HG02938 (cell line): ENCODE measurements at regions not wholly inside any gene's neighbourhood (a gene's known extent, or its start where the extent isn't known, plus 50 kb on each side); places are given as distances from the start of the nearest gene placed in this dataset.
"Not testable (repeated sequence)": the region's sequence is repeated elsewhere in the genome, so short reads cannot be mapped to it uniquely, and the experiment has no call there.

Source experiments
- ATAC-seq: cut with Tn5 transposase; IDR thresholded peaks from one replicate; pipeline ENCODE4 v1.9.1; 2021; ENCODE audit warnings: mild to moderate bottlenecking, moderate library complexity; ENCODE audit not compliant: unreplicated experiment

DNA sequence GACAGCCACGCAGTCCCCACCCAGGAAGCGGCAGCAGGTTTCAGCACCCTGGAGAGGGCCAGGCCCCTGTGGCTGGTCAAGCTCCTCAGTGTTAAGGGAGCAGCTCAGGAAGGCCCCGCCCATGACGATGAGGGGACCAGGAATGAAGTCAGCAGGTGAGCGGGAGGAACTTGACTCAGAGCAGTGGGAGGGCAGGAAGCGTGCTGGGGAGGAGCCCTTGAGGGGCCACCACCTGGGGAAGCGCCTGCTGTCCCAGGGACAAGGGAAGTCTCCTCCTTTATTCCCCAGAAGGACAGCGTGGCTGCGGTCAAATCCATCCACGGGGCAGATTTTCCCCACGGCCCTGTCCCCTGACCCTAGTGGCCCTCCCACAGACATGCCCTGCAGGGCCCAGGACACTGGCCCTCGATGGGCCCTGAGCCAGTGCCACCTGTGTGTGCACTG lies 357.6 kb downstream of the ADGRD1 start:
- not testable (repeated sequence) for ATAC-seq

DNA sequence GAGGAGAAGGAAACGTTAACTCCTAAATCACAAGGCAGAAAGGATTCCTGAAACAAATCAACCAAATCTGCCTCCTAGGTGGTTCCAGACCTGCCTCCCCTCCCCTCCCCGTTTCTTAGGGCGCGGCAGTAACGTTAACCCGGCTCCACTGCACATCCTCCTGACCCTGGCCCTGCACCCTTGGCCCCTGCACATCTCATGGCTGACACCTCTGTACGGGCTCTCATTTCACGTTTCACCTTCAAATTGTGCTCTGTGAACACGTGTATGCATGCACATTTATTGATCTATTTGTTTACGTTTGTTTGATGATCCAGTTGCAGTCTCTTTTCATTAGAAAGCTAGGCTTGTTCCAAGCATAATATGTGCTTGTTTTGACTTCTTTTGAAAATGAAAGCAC lies 358.1 kb downstream of the ADGRD1 start:
- ATAC-seq = no peak

DNA sequence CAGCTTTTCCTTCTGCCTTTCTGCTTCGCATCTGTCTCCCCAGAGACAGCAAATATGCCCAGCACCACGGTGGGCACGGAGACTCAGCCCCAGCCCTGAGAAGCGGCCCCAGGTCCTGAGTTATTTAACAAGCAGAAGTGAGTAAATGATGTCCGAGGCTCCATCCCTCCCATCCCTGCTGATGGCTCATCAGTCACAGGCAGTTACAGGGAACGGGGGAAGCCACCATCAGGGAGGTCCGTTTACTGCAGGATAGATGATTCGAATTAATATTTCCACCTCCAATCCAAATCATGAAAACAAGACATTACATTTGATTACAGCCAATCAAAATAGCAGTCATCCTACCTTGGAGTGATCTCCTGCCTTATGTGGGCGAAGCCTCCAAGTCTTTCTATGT lies 358.7 kb downstream of the ADGRD1 start:
- ATAC-seq = not testable (repeated sequence)

GRCh38 chr12:131312793-131313545 lies 359.3 kb downstream of the ADGRD1 start:
- ATAC-seq = no peak

DNA sequence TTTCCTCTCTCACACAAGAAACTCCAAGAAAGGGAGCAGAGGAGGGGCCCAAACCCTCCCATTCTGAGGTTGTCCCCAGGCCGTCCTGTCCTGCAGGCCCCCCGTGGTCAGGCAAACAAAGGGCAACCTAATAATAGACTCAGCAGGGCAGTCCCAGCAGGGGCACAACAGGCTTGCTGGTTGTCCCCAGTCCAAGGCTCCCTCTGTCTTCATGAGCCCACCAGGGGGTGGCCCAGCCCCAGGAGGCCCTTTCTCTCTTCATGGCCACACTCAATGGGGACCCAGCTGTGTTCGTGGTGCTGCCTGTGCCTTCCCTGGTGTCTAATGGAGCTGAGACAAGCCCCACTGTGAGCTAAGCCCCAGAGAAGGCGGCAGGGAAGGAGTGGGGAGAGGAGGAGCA lies 359.9 kb downstream of the ADGRD1 start:
- no peak for ATAC-seq

GRCh38 chr12:131314524-131315090 lies 360.9 kb downstream of the ADGRD1 start:
- ATAC-seq = no peak

GRCh38 chr12:131315601-131316000 lies 361.9 kb downstream of the ADGRD1 start:
- no peak for ATAC-seq

DNA sequence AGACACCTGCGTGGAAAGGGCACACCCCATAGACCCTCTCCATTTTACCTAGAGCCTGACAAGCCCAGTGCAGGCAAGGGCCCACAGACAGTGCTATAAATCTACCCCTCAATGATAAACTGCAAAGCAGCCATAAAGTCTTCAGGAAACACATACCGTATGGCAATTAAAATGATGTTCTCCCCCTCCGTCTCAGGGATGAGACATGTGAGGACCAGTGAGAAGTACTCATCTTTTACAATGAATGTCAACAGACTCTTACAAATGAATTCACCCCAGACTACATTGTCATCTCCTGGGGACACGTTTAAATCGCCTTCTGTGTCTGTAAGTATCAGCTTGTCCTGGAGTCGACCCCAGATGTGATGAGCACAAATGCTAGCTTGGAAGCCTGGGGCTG lies 362.7 kb downstream of the ADGRD1 start:
- ATAC-seq = no peak

DNA sequence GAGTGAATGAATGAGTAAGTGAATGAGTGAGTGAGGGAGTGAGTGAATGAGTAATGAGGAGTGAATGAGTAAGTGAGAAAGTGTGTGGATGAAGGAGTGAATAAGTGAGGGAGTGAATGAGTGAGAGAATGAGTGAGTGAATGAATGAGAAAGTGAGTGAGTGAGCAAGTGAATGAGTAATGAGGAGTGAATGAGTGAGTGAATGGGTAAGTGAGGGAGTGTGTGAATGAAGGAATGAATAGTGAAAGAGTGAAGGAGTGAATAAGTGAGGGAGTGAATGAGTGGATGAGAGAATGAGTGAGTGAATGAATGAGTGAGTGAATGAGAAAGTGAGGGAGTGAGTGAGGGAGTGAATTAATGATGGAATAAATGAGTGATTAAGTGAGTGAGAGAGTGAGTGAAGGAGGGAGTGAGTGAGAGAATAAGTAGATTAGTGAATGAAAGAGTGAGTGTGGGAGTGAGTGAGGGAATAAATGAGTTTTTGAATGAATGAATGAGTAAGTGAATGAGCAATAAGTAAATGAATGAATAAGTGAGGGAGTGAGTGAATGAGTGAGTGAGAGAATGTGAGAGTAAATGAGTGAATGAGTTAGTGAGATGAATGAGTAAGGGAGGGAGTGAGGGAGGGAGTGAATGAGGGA lies 364.5 kb downstream of the ADGRD1 start:
- no peak for ATAC-seq

- no peak for ATAC-seq
These were observed 368.3 kb downstream of the ADGRD1 start for GRCh38 chr12:131321988-131322387.

GRCh38 chr12:131322460-131322859 lies 368.8 kb downstream of the ADGRD1 start:
- not testable (repeated sequence) for ATAC-seq

DNA sequence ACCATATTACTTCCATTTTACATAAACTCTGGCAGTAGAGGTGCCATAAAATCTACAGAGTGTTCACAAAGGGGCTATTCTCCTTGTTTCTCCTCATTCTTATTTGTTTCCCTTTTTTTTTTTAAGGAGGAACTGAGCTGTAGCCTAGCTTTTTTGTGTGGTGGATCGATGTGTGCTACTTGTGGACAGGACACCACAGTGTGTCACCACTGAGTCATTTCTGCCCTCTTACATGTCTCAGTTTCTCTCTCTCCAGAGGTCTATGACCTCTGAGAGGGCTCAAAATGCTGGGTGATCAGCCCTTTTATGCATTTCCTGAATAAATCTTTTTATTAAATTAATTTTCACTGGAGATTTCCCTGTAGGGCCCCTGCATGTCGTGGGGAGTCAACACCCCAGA lies 370.2 kb downstream of the ADGRD1 start:
- ATAC-seq = no peak

DNA sequence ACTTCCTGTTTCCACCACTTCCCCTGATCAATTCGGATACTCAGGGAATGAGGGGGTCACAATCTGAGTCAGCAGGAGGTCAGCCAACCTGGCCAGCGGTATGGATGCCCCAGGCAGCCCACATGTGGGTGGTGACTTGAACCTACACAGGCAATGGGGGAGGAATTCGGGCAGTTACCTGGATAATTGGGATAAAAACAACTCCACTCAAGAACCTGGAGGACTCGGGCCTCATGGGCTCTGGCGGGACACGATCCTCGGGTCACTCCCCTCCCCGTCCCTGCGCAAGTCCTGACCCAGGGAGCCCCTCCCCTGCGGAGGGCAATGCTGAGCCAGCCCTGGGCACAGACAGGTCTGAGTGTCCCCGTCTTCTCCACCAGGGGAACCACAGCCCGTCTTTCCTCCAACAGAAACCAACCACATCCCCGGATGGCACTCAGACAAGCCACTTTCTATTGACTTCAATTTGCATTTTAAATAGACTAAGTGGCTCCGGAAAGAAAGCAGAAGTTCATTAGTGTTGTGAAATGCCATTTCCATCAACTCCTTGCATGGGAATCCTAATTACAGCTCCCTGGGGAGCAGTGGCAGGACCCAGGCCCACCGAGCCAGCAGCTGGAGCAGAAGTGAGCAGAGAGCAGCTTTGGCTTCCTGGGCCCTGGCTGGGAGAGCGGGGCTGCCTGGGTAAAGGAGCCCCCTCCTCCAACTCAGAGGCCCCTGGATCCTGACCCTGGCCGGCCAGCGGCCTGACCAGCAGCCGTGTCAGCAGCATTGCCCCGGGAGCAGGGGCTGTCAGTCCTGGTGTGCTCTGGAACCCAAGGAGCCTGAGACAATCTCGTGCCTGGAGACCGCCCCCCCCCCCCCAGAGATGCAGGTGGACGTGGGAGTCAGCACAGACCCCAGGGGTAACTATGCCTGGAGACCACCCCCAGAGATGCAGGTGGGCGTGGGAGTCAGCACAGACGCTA lies 374.1 kb downstream of the ADGRD1 start:
- no peak for ATAC-seq

GRCh38 chr12:131328861-131329845 lies 375.4 kb downstream of the ADGRD1 start:
- ATAC-seq = not testable (repeated sequence)

- no peak for ATAC-seq
These were observed 376.6 kb downstream of the ADGRD1 start for GRCh38 chr12:131330106-131330815.

DNA sequence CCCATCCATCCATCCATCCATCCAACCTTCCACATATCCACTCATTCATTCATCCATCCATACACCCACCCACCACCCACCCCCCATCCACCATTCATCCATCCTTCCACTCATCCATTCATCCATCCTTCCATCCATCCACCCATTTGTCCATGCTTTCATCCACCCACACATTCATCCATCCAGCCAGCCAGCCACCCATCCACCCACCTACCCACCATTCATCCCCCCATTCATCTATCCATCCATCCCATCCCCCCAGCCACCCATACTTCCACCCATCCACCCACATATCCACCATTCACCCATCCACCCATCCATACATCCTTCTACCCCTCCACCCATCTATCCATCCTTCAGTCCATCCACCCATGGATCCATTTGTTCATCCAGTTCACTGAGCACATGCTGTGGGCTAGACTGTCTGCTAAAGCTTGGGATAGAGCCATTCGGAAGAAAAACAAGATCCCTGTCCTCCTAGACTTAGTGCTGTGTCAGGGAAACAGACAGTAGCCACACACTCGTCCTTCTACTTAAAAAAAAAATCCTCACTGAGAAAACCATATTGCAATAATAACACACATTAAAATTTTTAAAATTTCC lies 377.5 kb downstream of the ADGRD1 start:
- ATAC-seq = no peak

- ATAC-seq = no peak
These were observed 378.5 kb downstream of the ADGRD1 start for GRCh38 chr12:131332224-131332623.

DNA sequence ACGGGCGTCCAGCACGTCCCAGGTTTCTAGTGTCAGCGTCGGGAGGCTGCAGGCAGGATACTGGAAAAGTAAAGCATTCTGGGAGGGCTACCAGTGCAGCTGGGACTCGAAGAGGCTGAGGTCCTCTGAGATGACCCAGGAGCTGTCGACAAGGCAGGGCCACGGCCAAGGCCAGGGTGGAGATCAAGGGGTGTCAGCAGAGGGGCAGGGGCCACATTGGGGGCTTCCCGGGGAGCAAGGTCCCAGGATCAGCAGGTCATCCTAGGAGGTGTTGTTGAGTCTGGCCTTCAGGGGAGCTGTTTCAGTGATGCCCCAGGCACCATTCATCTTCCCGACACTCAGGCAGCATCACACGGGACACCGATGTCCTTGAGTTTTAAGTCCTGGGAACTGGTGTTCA lies 377.8 kb upstream of the SFSWAP start:
- ATAC-seq = no peak
